H9 (cell line): ENCODE measurements at regions not wholly inside any gene's neighbourhood (a gene's known extent, or its start where the extent isn't known, plus 50 kb on each side); places are given as distances from the start of the nearest gene placed in this dataset.

Experiments
- DNase-seq: peaks from one replicate; pipeline ENCODE4 v3.0.0-alpha.2; 2017
- H2AFZ ChIP-seq: one replicate; pipeline ENCODE4 v1.6.1; 2013; ENCODE audit warnings: mild to moderate bottlenecking, low read length, control low read depth, moderate library complexity
- H2AK5ac ChIP-seq: 2 replicates; pipeline ENCODE4 v1.6.1; 2013; ENCODE audit warnings: low read length, control low read depth, mixed read lengths; ENCODE audit not compliant: insufficient read length
- H2BK120ac ChIP-seq: one replicate; pipeline ENCODE4 v1.6.1; 2013; ENCODE audit warnings: low read depth, mild to moderate bottlenecking, low read length, control low read depth, inconsistent platforms; ENCODE audit not compliant: poor library complexity, severe bottlenecking
- H2BK12ac ChIP-seq: 2 replicates; pipeline ENCODE4 v1.6.1; 2013; ENCODE audit warnings: low read length, control low read depth, mixed read lengths, low read depth; ENCODE audit not compliant: insufficient read length
- H2BK15ac ChIP-seq: 2 replicates; pipeline ENCODE4 v1.6.1; 2013; ENCODE audit warnings: low read depth, low read length, control low read depth
- H2BK20ac ChIP-seq: one replicate; pipeline ENCODE4 v1.6.1; 2013; ENCODE audit warnings: low read depth, mild to moderate bottlenecking, low read length, control low read depth, inconsistent platforms; ENCODE audit not compliant: poor library complexity, severe bottlenecking
- H2BK5ac ChIP-seq: 2 replicates; pipeline ENCODE4 v1.6.1; 2013; ENCODE audit warnings: low read length, control low read depth, mixed read lengths; ENCODE audit not compliant: insufficient read length
- H3K14ac ChIP-seq: 2 replicates; pipeline ENCODE4 v1.6.1; 2013; ENCODE audit warnings: low read length, control low read depth; ENCODE audit not compliant: insufficient read depth
- H3K18ac ChIP-seq: 2 replicates; pipeline ENCODE4 v1.6.1; 2013; ENCODE audit warnings: low read depth, mild to moderate bottlenecking, mixed read lengths, low read length, control low read depth; ENCODE audit not compliant: insufficient read length
- H3K23ac ChIP-seq: 2 replicates; pipeline ENCODE4 v1.6.1; 2013; ENCODE audit warnings: low read length, control low read depth, mixed read lengths, low read depth; ENCODE audit not compliant: insufficient read length
- H3K23me2 ChIP-seq: 2 replicates; pipeline ENCODE4 v1.6.1; 2013; ENCODE audit warnings: low read depth, mild to moderate bottlenecking, mixed read lengths, low read length, control low read depth; ENCODE audit not compliant: insufficient read length, poor library complexity, severe bottlenecking
- H3K27ac ChIP-seq: 2 replicates; pipeline ENCODE4 v1.5.1; 2013; ENCODE audit warnings: low read length, control low read depth, mixed read lengths, low read depth; ENCODE audit not compliant: insufficient read length
- H3K27me3 ChIP-seq: 2 replicates; pipeline ENCODE4 v1.6.1; 2013; ENCODE audit warnings: low read length, control low read depth, inconsistent platforms; ENCODE audit not compliant: insufficient read depth
- H3K4ac ChIP-seq: 2 replicates; pipeline ENCODE4 v1.6.1; 2013; ENCODE audit warnings: low read depth, mild to moderate bottlenecking, control low read depth, inconsistent platforms, low read length, moderate library complexity
- H3K4me1 ChIP-seq: 2 replicates; pipeline ENCODE4 v1.6.1; 2013; ENCODE audit warnings: low read length, control low read depth, inconsistent platforms; ENCODE audit not compliant: insufficient read depth
- H3K4me2 ChIP-seq: 2 replicates; pipeline ENCODE4 v1.6.1; 2013; ENCODE audit warnings: low read length, control low read depth, mixed read lengths; ENCODE audit not compliant: insufficient read length, insufficient read depth
- H3K56ac ChIP-seq: 2 replicates; pipeline ENCODE4 v1.6.1; 2013; ENCODE audit warnings: low read depth, mild to moderate bottlenecking, mixed read lengths, low read length, control low read depth; ENCODE audit not compliant: insufficient read length
- H3K79me1 ChIP-seq: 2 replicates; pipeline ENCODE4 v1.6.1; 2013; ENCODE audit warnings: low read depth, mild to moderate bottlenecking, moderate library complexity, low read length, control low read depth, inconsistent platforms; ENCODE audit not compliant: insufficient read depth, poor library complexity, severe bottlenecking
- H3K79me2 ChIP-seq: 2 replicates; pipeline ENCODE4 v1.6.1; 2013; ENCODE audit warnings: low read length, control low read depth, inconsistent platforms; ENCODE audit not compliant: insufficient read depth
- H3K9ac ChIP-seq: 2 replicates; pipeline ENCODE4 v1.6.1; 2013; ENCODE audit warnings: low read length, control low read depth, mixed read lengths; ENCODE audit not compliant: insufficient read length; ENCODE audit errors: extremely low read depth
- H3K9me3 ChIP-seq: one replicate; pipeline ENCODE4 v1.6.1; 2013; ENCODE audit warnings: low read depth, low read length, inconsistent platforms; ENCODE audit not compliant: control insufficient read depth
- H3T11ph ChIP-seq: one replicate; pipeline ENCODE4 v1.6.1; 2013; ENCODE audit warnings: mild to moderate bottlenecking, low read length, control low read depth, inconsistent platforms
- H4K20me1 ChIP-seq: one replicate; pipeline ENCODE4 v1.6.1; 2013; ENCODE audit not compliant: control insufficient read depth, insufficient read length, insufficient read depth
- H4K5ac ChIP-seq: 2 replicates; pipeline ENCODE4 v1.6.1; 2013; ENCODE audit warnings: low read depth, mild to moderate bottlenecking, mixed read lengths, low read length, control low read depth; ENCODE audit not compliant: insufficient read length
- H4K8ac ChIP-seq: replicated peaks from 2 replicates; pipeline ENCODE4 v1.6.1; 2013; ENCODE audit warnings: low read length, control low read depth, mixed read lengths, low read depth; ENCODE audit not compliant: insufficient read length
- H4K91ac ChIP-seq: 2 replicates; pipeline ENCODE4 v1.6.1; 2013; ENCODE audit warnings: low read depth, mild to moderate bottlenecking, moderate library complexity, mixed read lengths, low read length, control low read depth; ENCODE audit not compliant: insufficient read length
- H3K27ac Mint-ChIP-seq, 3 experiments: 2 replicates in 2 of 3; 3 replicates in 1 of 3; pipeline ENCODE4 v1.8.0; 2020 to 2021; ENCODE audit warnings: mixed read lengths in 3 of 3, mild to moderate bottlenecking in 1 of 3, moderate library complexity in 1 of 3
- H3K27me3 Mint-ChIP-seq: 2 replicates; pipeline ENCODE4 v1.8.0; 2021; ENCODE audit warnings: low read depth, mild to moderate bottlenecking, moderate library complexity, mixed read lengths
- H3K36me3 Mint-ChIP-seq, 3 experiments: 2 replicates in 2 of 3; 3 replicates in 1 of 3; pipeline ENCODE4 v1.8.0; 2020 to 2021; ENCODE audit warnings: low read depth in 3 of 3, mixed read lengths in 3 of 3; ENCODE audit not compliant: insufficient read depth in 1 of 3
- H3K4me1 Mint-ChIP-seq, 2 experiments: 2 replicates each; pipeline ENCODE4 v1.8.0; 2020; ENCODE audit warnings: mixed read lengths in 2 of 2
- H3K4me3 Mint-ChIP-seq, 2 experiments: 2 replicates in 1 of 2; 3 replicates in 1 of 2; pipeline ENCODE4 v1.8.0; 2020 to 2021; ENCODE audit warnings: mild to moderate bottlenecking in 2 of 2, mixed read lengths in 2 of 2, moderate library complexity in 1 of 2
- H3K9me3 Mint-ChIP-seq, 2 experiments: 2 replicates in 1 of 2; 3 replicates in 1 of 2; pipeline ENCODE4 v1.8.0; 2020; ENCODE audit warnings: mild to moderate bottlenecking in 2 of 2, mixed read lengths in 2 of 2, moderate library complexity in 1 of 2
- WGBS: extraction: QIAGEN DNeasy Blood & Tissue Kit; methylation state at CpG from one replicate; pipeline ENCODE4 v1.1.7; 2013; ENCODE audit warnings: missing lambda C conversion rate, low lambda C conversion rate, mixed read lengths; ENCODE audit not compliant: insufficient read length; ENCODE audit errors: extremely low coverage; 5-methylcytosine and 5-hydroxymethylcytosine counted together
- TF ChIP-seq, protein P1 (sequence below): fragments of 200-600 bp; sonication (generic); conservative IDR thresholded peaks from 3 replicates; pipeline ENCODE4 v1.8.0; 2021; ENCODE audit warnings: antibody characterized with exemption, mild to moderate bottlenecking

DNA sequence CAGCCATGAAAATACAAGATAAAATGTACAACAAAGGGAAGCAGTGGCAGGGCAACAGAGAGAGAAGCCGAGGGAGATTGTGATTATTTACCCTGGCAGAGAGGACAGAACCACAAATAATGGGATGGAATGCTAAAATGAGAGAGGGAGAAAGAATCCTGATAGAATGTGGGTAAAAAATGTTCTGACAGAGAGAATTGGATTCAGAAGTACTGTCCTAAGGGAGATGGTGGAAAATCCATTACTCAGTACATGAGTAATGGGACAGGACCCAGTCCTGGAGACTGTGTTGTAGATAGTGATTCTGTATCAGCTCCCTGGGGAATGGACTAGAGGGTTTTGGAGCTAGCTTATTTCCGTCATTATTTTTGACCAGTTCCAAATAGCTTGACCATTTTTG lies 831.5 kb downstream of the MAT2B start:
- TF ChIP-seq, protein P1, sequence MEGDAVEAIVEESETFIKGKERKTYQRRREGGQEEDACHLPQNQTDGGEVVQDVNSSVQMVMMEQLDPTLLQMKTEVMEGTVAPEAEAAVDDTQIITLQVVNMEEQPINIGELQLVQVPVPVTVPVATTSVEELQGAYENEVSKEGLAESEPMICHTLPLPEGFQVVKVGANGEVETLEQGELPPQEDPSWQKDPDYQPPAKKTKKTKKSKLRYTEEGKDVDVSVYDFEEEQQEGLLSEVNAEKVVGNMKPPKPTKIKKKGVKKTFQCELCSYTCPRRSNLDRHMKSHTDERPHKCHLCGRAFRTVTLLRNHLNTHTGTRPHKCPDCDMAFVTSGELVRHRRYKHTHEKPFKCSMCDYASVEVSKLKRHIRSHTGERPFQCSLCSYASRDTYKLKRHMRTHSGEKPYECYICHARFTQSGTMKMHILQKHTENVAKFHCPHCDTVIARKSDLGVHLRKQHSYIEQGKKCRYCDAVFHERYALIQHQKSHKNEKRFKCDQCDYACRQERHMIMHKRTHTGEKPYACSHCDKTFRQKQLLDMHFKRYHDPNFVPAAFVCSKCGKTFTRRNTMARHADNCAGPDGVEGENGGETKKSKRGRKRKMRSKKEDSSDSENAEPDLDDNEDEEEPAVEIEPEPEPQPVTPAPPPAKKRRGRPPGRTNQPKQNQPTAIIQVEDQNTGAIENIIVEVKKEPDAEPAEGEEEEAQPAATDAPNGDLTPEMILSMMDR: no peak
- Histone ChIP-seq H3K4me1 (no peaks in the 10 kb centered on the region), H2BK20ac (no peak overlapping the region), H3K4me2 (no peak overlapping the region), H2BK12ac (no peak overlapping the region), H3K9ac (no peak overlapping the region), H4K5ac (no peak overlapping the region), H3T11ph (no peak overlapping the region), H3K4ac (no peak overlapping the region), H3K23me2 (no peaks in the 10 kb centered on the region), H3K27me3 (no peaks in the 10 kb centered on the region), H2AFZ (no peak overlapping the region), H3K79me2 (no peaks in the 10 kb centered on the region), H3K23ac (no peak overlapping the region), H2BK120ac (no peak overlapping the region), H4K8ac (no peak overlapping the region), H2BK15ac (no peak overlapping the region), H3K27ac (no peak overlapping the region), H4K91ac (no peak overlapping the region), H4K20me1 (no peaks in the 10 kb centered on the region), H3K9me3 (no peaks in the 10 kb centered on the region), H2BK5ac (no peak overlapping the region), H3K56ac (no peak overlapping the region), H3K18ac (no peak overlapping the region), H3K14ac (no peak overlapping the region), H2AK5ac (no peak overlapping the region), H3K79me1 (no peaks in the 10 kb centered on the region)
- Mint-ChIP-seq H3K27me3 (no peaks in the 10 kb centered on the region), H3K9me3 (no peaks in the 10 kb centered on the region), H3K4me3 (no peak overlapping the region), H3K4me1 (no peaks in the 10 kb centered on the region; a peak in 1 of 4 replicates), H3K27ac (no peak overlapping the region; a peak in 1 of 7 replicates), H3K36me3 (no peaks in the 10 kb centered on the region)
- DNase-seq: no peak
- WGBS: no CpG with 5 or more reads among the region's 2 CpGs
